PC-3 (cell line): ENCODE measurements at regions not wholly inside any gene's neighbourhood (a gene's known extent, or its start where the extent isn't known, plus 50 kb on each side); places are given as distances from the start of the nearest gene placed in this dataset.

Source experiments
- ATAC-seq: fragments of 200-7000 bp; cut with Tn5 transposase; 2 replicates; pipeline ENCODE4 v1.9.1; 2020; ENCODE audit warnings: mild to moderate bottlenecking, moderate library complexity
- BruUV-seq: library from RNA; stranded (reverse); fragments of 400-500 nt; replicated peaks from 2 replicates; lab custom pipeline; 2021; lab: Mats Ljungman, UMichigan
- CTCF ChIA-PET: fragments of 300-600 bp; sonication (Branson Sonifier 250); formaldehyde crosslinking; loops from one replicate; lab custom pipeline; 2022; ENCODE audit warnings: antibody characterized with exemption; lab: Charles Lee
- POLR2A ChIA-PET: fragments of 300-600 bp; sonication (Branson Sonifier 250); formaldehyde crosslinking; loops from one replicate; lab custom pipeline; 2022; ENCODE audit warnings: antibody characterized with exemption; ENCODE audit not compliant: unreplicated experiment; lab: Charles Lee
- DNase-seq: peaks from one replicate; pipeline ENCODE4 v3.0.0-alpha.2; 2015
- H2AFZ ChIP-seq: fragments of 300-600 bp; sonication (generic); 2 replicates; pipeline ENCODE4 v1.6.0; 2016; ENCODE audit warnings: antibody characterized with exemption, low read length
- H3F3A ChIP-seq: fragments of 300-600 bp; sonication (generic); one replicate; pipeline ENCODE4 v1.6.0; 2017; ENCODE audit warnings: antibody characterized with exemption, low read length, control low read depth, mild to moderate bottlenecking; ENCODE audit not compliant: unreplicated experiment
- H3K27ac ChIP-seq: fragments of 300-600 bp; sonication (generic); 2 replicates; pipeline ENCODE4 v1.5.1; 2016; ENCODE audit warnings: mild to moderate bottlenecking, low read length
- H3K27me3 ChIP-seq: fragments of 300-600 bp; sonication (generic); 2 replicates; pipeline ENCODE4 v1.6.1; 2016; ENCODE audit warnings: low read length, mixed read lengths
- H3K36me3 ChIP-seq: fragments of 300-600 bp; sonication (generic); 2 replicates; pipeline ENCODE4 v1.6.1; 2016; ENCODE audit warnings: low read depth, mixed run types, low read length, mixed read lengths
- H3K4me1 ChIP-seq: fragments of 300-600 bp; sonication (generic); 2 replicates; pipeline ENCODE4 v1.5.1; 2016; ENCODE audit warnings: low read length; ENCODE audit not compliant: insufficient read depth
- H3K4me2 ChIP-seq: fragments of 300-600 bp; sonication (generic); 2 replicates; pipeline ENCODE4 v1.6.0; 2016; ENCODE audit warnings: low read length
- H3K4me3 ChIP-seq: fragments of 300-600 bp; sonication (generic); 2 replicates; pipeline ENCODE4 v1.5.1; 2016; ENCODE audit warnings: mild to moderate bottlenecking, low read length, mixed read lengths
- H3K79me2 ChIP-seq: fragments of 300-600 bp; sonication (generic); 2 replicates; pipeline ENCODE4 v1.6.1; 2017; ENCODE audit warnings: low read length, mixed read lengths
- H3K9ac ChIP-seq: fragments of 300-600 bp; sonication (generic); 2 replicates; pipeline ENCODE4 v1.6.0; 2016; ENCODE audit warnings: mild to moderate bottlenecking, low read length
- H3K9me2 ChIP-seq: fragments of 300-600 bp; sonication (generic); replicated peaks from 2 replicates; pipeline ENCODE4 v1.6.1; 2016; ENCODE audit warnings: mixed run types, low read length, mixed read lengths
- H3K9me3 ChIP-seq: fragments of 300-600 bp; sonication (generic); 2 replicates; pipeline ENCODE4 v1.6.1; 2016; ENCODE audit warnings: low read length, mixed read lengths
- H4K20me1 ChIP-seq: fragments of 300-600 bp; sonication (generic); 2 replicates; pipeline ENCODE4 v1.6.1; 2016; ENCODE audit warnings: low read length, mixed read lengths
- EZH2 ChIP-seq: fragments of 300-600 bp; sonication (generic); IDR thresholded peaks from one replicate; pipeline ENCODE4 v1.6.1; 2017; ENCODE audit warnings: antibody characterized with exemption, mild to moderate bottlenecking, low read length; ENCODE audit not compliant: unreplicated experiment
- EZH2phosphoT487 ChIP-seq: fragments of 300-600 bp; sonication (generic); IDR thresholded peaks from 2 replicates; pipeline ENCODE4 v1.6.1; 2018; ENCODE audit warnings: mild to moderate bottlenecking, antibody characterized with exemption, low read length, borderline replicate concordance
- intact Hi-C: fragments of 100-400 bp; cut with micrococcal nuclease; formaldehyde crosslinking; loops from 2 replicates; pipeline ENCODE4 v1.9.0; 2023
- TF ChIP-seq, protein P1 (sequence below): fragments of 300-600 bp; sonication (generic); conservative IDR thresholded peaks from 2 replicates; pipeline ENCODE4 v1.5.1; 2017; ENCODE audit warnings: antibody characterized with exemption, low read depth, mild to moderate bottlenecking, low read length

DNA sequence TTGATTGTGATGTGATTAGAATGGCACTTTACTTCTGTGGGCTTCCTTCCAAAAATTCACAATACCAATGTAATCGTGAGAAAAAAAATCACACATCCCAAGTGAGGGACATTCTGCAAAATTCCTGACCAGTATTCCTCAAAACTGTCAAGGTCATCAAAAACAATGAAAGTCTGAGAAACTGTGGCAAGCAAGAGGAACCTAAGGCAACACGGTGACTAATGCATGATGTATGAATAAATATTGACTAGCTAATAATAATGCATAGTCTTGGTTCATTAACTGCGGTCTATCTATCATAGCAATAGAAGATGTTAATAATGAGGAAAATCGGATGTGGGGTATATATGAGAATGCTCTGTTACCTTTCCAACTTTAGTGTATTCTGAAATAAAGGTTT is 159.0 kb downstream of the RFC3 start:
- Histone ChIP-seq H3K27me3 (no peaks in the 10 kb centered on the region), H3K4me1 (peaks cover 15% of the 10 kb centered on the region), H2AFZ (no peak overlapping the region), H3K9me2 (no peaks in the 10 kb centered on the region), H4K20me1 (no peaks in the 10 kb centered on the region), H3K4me3 (no peak overlapping the region), H3K27ac (peak overlapping the region; percentile 24; the same call in 1 of the 2 replicates), H3K9ac (no peak overlapping the region), H3K9me3 (no peaks in the 10 kb centered on the region), H3K4me2 (peak overlapping the region; percentile 29; the same call in 1 of the 2 replicates), H3K36me3 (no peaks in the 10 kb centered on the region), H3F3A (no peaks in the 10 kb centered on the region), H3K79me2 (no peaks in the 10 kb centered on the region)
- ChIA-PET CTCF (no interaction called here), POLR2A (interaction anchor here (0.6 kb wide), 1 partner anchor 1901 kb away, joined by 6 read pairs; no protein-coding TSS in a partner anchor)
- DNase-seq (peak; percentile 72), ATAC-seq (peak; percentile 96)
- intact Hi-C loops = loop anchor here (1.0 to 2.0 kb wide), 2 partner anchors 24 to 177 kb away; no protein-coding TSS in a partner anchor
- no TSS peak for BruUV-seq
- TF ChIP-seq, protein P1, sequence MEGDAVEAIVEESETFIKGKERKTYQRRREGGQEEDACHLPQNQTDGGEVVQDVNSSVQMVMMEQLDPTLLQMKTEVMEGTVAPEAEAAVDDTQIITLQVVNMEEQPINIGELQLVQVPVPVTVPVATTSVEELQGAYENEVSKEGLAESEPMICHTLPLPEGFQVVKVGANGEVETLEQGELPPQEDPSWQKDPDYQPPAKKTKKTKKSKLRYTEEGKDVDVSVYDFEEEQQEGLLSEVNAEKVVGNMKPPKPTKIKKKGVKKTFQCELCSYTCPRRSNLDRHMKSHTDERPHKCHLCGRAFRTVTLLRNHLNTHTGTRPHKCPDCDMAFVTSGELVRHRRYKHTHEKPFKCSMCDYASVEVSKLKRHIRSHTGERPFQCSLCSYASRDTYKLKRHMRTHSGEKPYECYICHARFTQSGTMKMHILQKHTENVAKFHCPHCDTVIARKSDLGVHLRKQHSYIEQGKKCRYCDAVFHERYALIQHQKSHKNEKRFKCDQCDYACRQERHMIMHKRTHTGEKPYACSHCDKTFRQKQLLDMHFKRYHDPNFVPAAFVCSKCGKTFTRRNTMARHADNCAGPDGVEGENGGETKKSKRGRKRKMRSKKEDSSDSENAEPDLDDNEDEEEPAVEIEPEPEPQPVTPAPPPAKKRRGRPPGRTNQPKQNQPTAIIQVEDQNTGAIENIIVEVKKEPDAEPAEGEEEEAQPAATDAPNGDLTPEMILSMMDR = no peak
- TF ChIP-seq EZH2phosphoT487 = no peak
- no peak for TF ChIP-seq EZH2

DNA sequence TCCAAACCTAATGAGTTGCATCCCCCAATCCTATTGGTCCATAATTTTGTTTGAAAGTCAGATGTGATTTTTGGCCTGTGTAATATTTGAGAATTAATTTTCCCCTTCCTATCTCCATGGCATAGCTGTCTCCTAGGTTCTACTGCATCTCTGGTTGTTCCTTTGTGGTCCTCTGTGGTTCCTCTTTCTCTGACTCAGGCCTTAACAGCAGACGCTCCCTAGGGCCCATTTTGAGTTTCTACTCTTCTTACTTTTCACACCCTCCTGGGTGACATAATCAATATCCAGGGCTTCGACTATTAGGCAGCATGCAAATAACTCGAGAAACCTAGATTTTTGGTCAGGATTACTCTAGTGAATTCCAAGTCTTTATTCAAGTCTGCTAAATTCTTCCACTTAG is 160.7 kb downstream of the RFC3 start:
- peaks cover 15% of the 10 kb centered on the region for H3K4me1 ChIP-seq
- no peaks in the 10 kb centered on the region for H3K9me2 ChIP-seq
- H3K4me3 ChIP-seq = no peak overlapping the region
- H3K4me2 ChIP-seq = no peak overlapping the region
- ATAC-seq (no peak), DNase-seq (no peak)
- CTCF ChIA-PET = no interaction called here
- TF ChIP-seq EZH2 (no peak), EZH2phosphoT487 (no peak)
- TF ChIP-seq, protein P1 = no peak
- H4K20me1 ChIP-seq = no peaks in the 10 kb centered on the region
- POLR2A ChIA-PET = no interaction called here
- H2AFZ ChIP-seq = no peak overlapping the region
- H3K9me3 ChIP-seq = no peaks in the 10 kb centered on the region
- no peaks in the 10 kb centered on the region for H3K79me2 ChIP-seq
- H3K36me3 ChIP-seq = no peaks in the 10 kb centered on the region
- BruUV-seq = no TSS peak
- no peaks in the 10 kb centered on the region for H3F3A ChIP-seq
- H3K27me3 ChIP-seq = no peaks in the 10 kb centered on the region
- no peak overlapping the region for H3K27ac ChIP-seq
- intact Hi-C loops = no loop called here
- H3K9ac ChIP-seq = no peak overlapping the region

DNA sequence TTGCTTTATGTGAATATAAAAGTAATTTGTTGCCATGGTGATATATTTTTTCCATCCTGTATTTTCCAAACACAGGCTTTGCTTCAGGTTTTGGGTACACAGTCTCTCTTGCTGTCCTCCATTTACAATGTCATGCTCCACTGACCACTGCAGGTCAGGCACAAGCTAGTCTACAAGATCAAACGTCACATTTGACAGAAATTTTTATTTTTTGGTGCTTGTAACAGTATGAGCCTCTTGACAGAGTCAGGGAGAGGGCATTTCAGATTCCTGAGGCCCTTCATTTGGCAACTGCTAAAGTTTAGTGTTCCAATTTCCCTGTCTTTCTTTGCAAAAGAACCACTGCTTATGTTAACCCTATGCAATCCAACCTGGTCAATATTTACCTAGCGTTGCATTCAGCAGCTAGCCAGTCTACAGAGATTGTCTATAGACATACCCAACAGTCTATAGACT is 175.0 kb downstream of the RFC3 start:
- no peaks in the 10 kb centered on the region for H3F3A ChIP-seq
- H3K4me3 ChIP-seq = no peak overlapping the region
- H3K4me1 ChIP-seq = peaks cover 9% of the 10 kb centered on the region
- no peak overlapping the region for H3K9ac ChIP-seq
- no peaks in the 10 kb centered on the region for H4K20me1 ChIP-seq
- no peak overlapping the region for H3K27ac ChIP-seq
- no peak overlapping the region for H2AFZ ChIP-seq
- no peaks in the 10 kb centered on the region for H3K9me2 ChIP-seq
- intact Hi-C loops = no loop called here
- ATAC-seq (no peak), DNase-seq (no peak)
- H3K36me3 ChIP-seq = no peaks in the 10 kb centered on the region
- ChIA-PET CTCF (no interaction called here), POLR2A (no interaction called here)
- TF ChIP-seq, protein P1 = no peak
- TF ChIP-seq EZH2 = no peak
- no peak for TF ChIP-seq EZH2phosphoT487
- no peak overlapping the region for H3K4me2 ChIP-seq
- H3K79me2 ChIP-seq = no peaks in the 10 kb centered on the region
- no TSS peak for BruUV-seq
- no peaks in the 10 kb centered on the region for H3K27me3 ChIP-seq
- H3K9me3 ChIP-seq = no peaks in the 10 kb centered on the region
